ENCODE measurements at regions not wholly inside any gene's neighbourhood (a gene's known extent, or its start where the extent isn't known, plus 50 kb on each side); places are given as distances from the start of the nearest gene placed in this dataset.
A peak's percentile ranks its signal among the peaks of the same experiment; 100 is the strongest.

DNA sequence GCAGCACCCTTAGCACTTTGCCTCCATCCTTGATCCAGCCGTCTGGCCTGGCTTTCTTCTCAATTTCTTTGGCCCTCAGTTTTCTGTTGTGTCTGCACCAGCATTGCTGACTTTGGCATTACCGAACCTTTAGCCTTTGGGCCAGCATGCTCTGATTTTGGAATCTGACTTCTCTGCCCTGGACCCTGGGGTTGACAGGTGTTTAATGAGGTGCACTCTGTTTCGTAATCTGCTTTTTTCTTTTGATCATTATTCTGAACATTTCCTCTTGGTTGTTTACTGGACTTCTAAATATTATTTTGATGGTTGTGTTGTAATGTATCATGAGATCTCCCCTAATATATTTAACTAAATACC is 71.5 kb upstream of the ENPP6 start:
- CTCF ChIA-PET = no interaction called here
- no peak overlapping the region for H3K27ac Mint-ChIP-seq
- peak overlapping the region; percentile 41 for H2AFZ ChIP-seq (ENCODE audit: insufficient read depth, low read depth, low read length, poor library complexity, severe bottlenecking)

DNA sequence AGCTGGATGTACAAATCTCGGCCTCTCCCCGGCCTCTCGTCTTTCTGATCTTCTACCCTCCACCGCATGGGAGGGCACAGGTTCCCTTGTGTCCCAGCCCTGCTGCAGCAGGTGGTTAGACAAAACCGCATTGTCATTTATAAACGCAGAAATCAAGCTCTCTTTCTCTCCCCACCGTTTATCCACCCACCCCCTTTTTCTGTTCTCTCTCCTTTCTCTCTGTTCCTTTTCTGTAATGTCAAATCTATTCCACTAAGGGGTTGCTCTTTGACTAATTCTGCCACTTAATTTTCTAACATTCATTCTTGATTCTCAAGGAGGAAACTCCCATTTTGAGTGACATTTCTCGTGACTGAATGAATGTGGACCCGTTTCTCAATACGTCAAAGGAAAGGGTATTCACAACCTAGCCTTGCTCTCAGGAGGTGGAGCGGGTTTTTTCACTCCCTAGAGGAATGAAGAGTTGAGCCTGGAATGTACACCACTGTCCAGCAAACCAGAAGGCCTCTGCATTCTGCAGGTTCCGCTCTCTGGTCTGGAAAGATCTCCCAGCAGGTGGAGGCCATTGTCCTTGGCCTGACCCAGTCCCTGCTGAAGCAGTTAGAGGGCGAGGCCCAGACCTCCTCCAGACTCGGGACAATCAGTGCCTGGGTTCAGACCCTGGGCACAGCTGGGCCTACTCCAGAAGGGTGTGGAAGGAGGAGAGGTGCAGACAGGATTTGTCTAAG is 70.9 kb upstream of the ENPP6 start:
- Histone ChIP-seq H3K4me2 (replicated peaks; ENCODE audit: low read depth, low read length, poor library complexity, severe bottlenecking) (peak overlapping the region; percentile 53), H3K36me3 (replicated peaks in 1 of 2; ENCODE audit: control extremely low read depth in 1 of 2, control insufficient read depth in 1 of 2, extremely low read depth in 1 of 2, insufficient read depth in 2 of 2, low read length in 1 of 2) (no peaks in the 10 kb centered on the region), H3K27ac (ENCODE audit: low read length in 2 of 2) (peak overlapping the region in 1 of 2 donors; percentile 25), H3K9ac (ENCODE audit: low read length) (peak overlapping the region; percentile 33), H2AFZ (ENCODE audit: insufficient read depth, low read depth, low read length, poor library complexity, severe bottlenecking) (peak overlapping the region; percentile 41), H3K4me1 (ENCODE audit: control insufficient read depth in 2 of 2, insufficient read depth in 2 of 2, low read length in 2 of 2) (peaks cover 33 to 34% of the 10 kb centered on the region in 2 donors), H3K9me3 (ENCODE audit: control extremely low read depth in 1 of 3, control insufficient read depth in 2 of 3, insufficient read depth in 1 of 3, low read length in 2 of 3) (no peaks in the 10 kb centered on the region), H3K27me3 (replicated peaks in 1 of 4; ENCODE audit: control extremely low read depth in 1 of 4, control insufficient read depth in 3 of 4, insufficient read depth in 4 of 4, low read length in 3 of 4) (no peaks in the 10 kb centered on the region), H4K20me1 (ENCODE audit: control insufficient read depth, insufficient read depth, low read length, poor library complexity, severe bottlenecking) (no peaks in the 10 kb centered on the region), H3K4me3 (ENCODE audit: control extremely low read depth in 1 of 5, extremely low read depth in 1 of 5, insufficient read depth in 1 of 5, low read depth in 2 of 5, low read length in 4 of 5) (peak overlapping the region in 2 of 5 experiments; percentile 0 to 22), H3K79me2 (ENCODE audit: control insufficient read depth, insufficient read depth, low read length) (no peaks in the 10 kb centered on the region)
- no peaks in the 10 kb centered on the region for H3K9me3 Mint-ChIP-seq (ENCODE audit: insufficient read depth)
- H3K27me3 Mint-ChIP-seq = no peaks in the 10 kb centered on the region
- ChIA-PET POLR2A (no interaction called here), CTCF (interaction anchor here (0.7 to 2.3 kb wide), 12 partner anchors 9 to 251 kb away, joined by 3 to 7 read pairs (median 4); no protein-coding TSS in a partner anchor)
- H3K4me3 Mint-ChIP-seq = peak overlapping the region; percentile 66
- 32% methylated on average over 11 of the region's 14 CpGs for WGBS (ENCODE audit: insufficient coverage)
- TF ChIP-seq, protein P1, sequence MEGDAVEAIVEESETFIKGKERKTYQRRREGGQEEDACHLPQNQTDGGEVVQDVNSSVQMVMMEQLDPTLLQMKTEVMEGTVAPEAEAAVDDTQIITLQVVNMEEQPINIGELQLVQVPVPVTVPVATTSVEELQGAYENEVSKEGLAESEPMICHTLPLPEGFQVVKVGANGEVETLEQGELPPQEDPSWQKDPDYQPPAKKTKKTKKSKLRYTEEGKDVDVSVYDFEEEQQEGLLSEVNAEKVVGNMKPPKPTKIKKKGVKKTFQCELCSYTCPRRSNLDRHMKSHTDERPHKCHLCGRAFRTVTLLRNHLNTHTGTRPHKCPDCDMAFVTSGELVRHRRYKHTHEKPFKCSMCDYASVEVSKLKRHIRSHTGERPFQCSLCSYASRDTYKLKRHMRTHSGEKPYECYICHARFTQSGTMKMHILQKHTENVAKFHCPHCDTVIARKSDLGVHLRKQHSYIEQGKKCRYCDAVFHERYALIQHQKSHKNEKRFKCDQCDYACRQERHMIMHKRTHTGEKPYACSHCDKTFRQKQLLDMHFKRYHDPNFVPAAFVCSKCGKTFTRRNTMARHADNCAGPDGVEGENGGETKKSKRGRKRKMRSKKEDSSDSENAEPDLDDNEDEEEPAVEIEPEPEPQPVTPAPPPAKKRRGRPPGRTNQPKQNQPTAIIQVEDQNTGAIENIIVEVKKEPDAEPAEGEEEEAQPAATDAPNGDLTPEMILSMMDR (IDR thresholded peaks at IDR 0.05) = no peak
- no peak for TF ChIP-seq EZH2 (IDR thresholded peaks at IDR 0.05; ENCODE audit: borderline replicate concordance, insufficient read depth, low read depth, low read length, poor library complexity, severe bottlenecking)
- intact Hi-C loops (cut with micrococcal nuclease) = loop anchor here (5.0 kb wide), 1 partner anchor 129 kb away; no protein-coding TSS in a partner anchor
- peaks cover 38% of the 10 kb centered on the region for H3K4me1 Mint-ChIP-seq
- peak overlapping the region; percentile 71 for H3K27ac Mint-ChIP-seq
- DNase-seq = peak; percentile 61
- peak; percentile 59 for ATAC-seq (ENCODE audit: low read depth)

More for the DNA sequence above, 71.5 kb upstream of the ENPP6 start:
- Histone ChIP-seq H4K20me1 (ENCODE audit: control insufficient read depth, insufficient read depth, low read length, poor library complexity, severe bottlenecking) (no peaks in the 10 kb centered on the region), H3K4me1 (ENCODE audit: control insufficient read depth in 2 of 2, insufficient read depth in 2 of 2, low read length in 2 of 2) (peaks cover 30 to 31% of the 10 kb centered on the region in 2 donors), H3K27ac (ENCODE audit: low read length in 2 of 2) (peak overlapping the region in 1 of 2 donors; percentile 25), H3K9me3 (ENCODE audit: control extremely low read depth in 1 of 3, control insufficient read depth in 2 of 3, insufficient read depth in 1 of 3, low read length in 2 of 3) (no peaks in the 10 kb centered on the region), H3K9ac (ENCODE audit: low read length) (no peak overlapping the region), H3K4me3 (ENCODE audit: control extremely low read depth in 1 of 5, extremely low read depth in 1 of 5, insufficient read depth in 1 of 5, low read depth in 2 of 5, low read length in 4 of 5) (no peak overlapping the region), H3K27me3 (replicated peaks in 1 of 4; ENCODE audit: control extremely low read depth in 1 of 4, control insufficient read depth in 3 of 4, insufficient read depth in 4 of 4, low read length in 3 of 4) (no peaks in the 10 kb centered on the region), H3K79me2 (ENCODE audit: control insufficient read depth, insufficient read depth, low read length) (no peaks in the 10 kb centered on the region), H3K4me2 (replicated peaks; ENCODE audit: low read depth, low read length, poor library complexity, severe bottlenecking) (peak overlapping the region; percentile 53), H3K36me3 (replicated peaks in 1 of 2; ENCODE audit: control extremely low read depth in 1 of 2, control insufficient read depth in 1 of 2, extremely low read depth in 1 of 2, insufficient read depth in 2 of 2, low read length in 1 of 2) (no peaks in the 10 kb centered on the region)
- Mint-ChIP-seq H3K9me3 (ENCODE audit: insufficient read depth) (no peaks in the 10 kb centered on the region), H3K4me3 (peak overlapping the region; percentile 33), H3K4me1 (peaks cover 34% of the 10 kb centered on the region), H3K27me3 (no peaks in the 10 kb centered on the region)
- POLR2A ChIA-PET = no interaction called here
- TF ChIP-seq, protein P1 (IDR thresholded peaks at IDR 0.05) = no peak
- TF ChIP-seq EZH2 (IDR thresholded peaks at IDR 0.05; ENCODE audit: borderline replicate concordance, insufficient read depth, low read depth, low read length, poor library complexity, severe bottlenecking) = no peak
- intact Hi-C loops (cut with micrococcal nuclease) = loop anchor here (5.0 kb wide), 1 partner anchor 128 kb away; no protein-coding TSS in a partner anchor
- 86% methylated on average over 2 of the region's 3 CpGs for WGBS (ENCODE audit: insufficient coverage)
- DNase-seq (no peak), ATAC-seq (ENCODE audit: low read depth) (no peak)
